ENCODE measurements at regions not wholly inside any gene's neighbourhood (a gene's known extent, or its start where the extent isn't known, plus 50 kb on each side); places are given as distances from the start of the nearest gene placed in this dataset.
A peak's percentile ranks its signal among the peaks of the same experiment; 100 is the strongest.
"Not testable (repeated sequence)": the region's sequence is repeated elsewhere in the genome, so short reads cannot be mapped to it uniquely, and the experiment has no call there.

DNA sequence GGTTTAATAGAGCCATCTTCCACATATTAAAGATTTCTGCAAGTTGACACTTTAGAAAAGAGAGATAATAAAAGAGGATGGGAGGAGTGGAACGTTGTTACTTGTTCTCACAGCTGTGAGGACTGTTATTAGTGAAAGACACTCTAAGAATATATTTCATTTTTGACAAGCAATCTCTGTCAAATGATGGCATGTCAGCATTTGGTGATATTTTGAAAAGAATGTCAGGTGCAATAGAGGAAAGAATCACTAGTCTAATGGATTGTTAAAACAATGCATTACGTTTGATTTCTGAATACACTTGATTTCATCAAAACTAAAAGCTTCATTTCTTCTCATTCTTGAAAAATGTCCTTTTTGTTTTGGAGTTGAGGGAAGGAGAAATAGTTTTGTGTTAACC, 853.4 kb downstream of the PLA2G4A start:
- no peak for DNase-seq (ENCODE audit: extremely low read depth, low read depth)

- DNase-seq (ENCODE audit: extremely low read depth, low read depth): no peak
Observed at GRCh38 chr1:187685333-187685732, 856.6 kb downstream of the PLA2G4A start.

GRCh38 chr1:187689129-187689528, 860.4 kb downstream of the PLA2G4A start:
- no peak for DNase-seq (ENCODE audit: extremely low read depth, low read depth)

GRCh38 chr1:187691439-187691838, 862.7 kb downstream of the PLA2G4A start:
- peak; percentile 32 for DNase-seq (ENCODE audit: extremely low read depth, low read depth)

GRCh38 chr1:187692799-187693198, 864.0 kb downstream of the PLA2G4A start:
- DNase-seq (ENCODE audit: extremely low read depth, low read depth): no peak

DNA sequence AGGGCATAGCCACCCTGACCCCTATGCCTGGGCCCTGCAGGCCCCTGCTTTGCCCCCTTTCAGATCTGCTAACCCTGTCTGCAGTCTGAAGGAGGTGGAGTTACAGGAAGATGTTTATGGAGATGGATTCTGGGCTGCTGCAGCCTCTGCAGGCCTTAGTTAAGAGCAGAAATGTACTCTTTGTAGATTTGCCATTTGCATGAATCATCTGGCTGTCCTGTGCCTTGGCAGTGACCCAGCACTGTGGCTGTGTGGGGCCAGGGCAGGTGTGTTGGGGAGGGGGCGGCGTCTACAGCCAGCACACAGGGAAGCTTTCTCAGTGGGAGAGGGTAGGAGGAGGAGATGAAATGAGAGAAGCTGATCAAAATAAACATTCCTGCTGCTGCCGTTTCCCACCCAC, 867.3 kb downstream of the PLA2G4A start:
- DNase-seq (ENCODE audit: extremely low read depth, low read depth): no peak

DNA sequence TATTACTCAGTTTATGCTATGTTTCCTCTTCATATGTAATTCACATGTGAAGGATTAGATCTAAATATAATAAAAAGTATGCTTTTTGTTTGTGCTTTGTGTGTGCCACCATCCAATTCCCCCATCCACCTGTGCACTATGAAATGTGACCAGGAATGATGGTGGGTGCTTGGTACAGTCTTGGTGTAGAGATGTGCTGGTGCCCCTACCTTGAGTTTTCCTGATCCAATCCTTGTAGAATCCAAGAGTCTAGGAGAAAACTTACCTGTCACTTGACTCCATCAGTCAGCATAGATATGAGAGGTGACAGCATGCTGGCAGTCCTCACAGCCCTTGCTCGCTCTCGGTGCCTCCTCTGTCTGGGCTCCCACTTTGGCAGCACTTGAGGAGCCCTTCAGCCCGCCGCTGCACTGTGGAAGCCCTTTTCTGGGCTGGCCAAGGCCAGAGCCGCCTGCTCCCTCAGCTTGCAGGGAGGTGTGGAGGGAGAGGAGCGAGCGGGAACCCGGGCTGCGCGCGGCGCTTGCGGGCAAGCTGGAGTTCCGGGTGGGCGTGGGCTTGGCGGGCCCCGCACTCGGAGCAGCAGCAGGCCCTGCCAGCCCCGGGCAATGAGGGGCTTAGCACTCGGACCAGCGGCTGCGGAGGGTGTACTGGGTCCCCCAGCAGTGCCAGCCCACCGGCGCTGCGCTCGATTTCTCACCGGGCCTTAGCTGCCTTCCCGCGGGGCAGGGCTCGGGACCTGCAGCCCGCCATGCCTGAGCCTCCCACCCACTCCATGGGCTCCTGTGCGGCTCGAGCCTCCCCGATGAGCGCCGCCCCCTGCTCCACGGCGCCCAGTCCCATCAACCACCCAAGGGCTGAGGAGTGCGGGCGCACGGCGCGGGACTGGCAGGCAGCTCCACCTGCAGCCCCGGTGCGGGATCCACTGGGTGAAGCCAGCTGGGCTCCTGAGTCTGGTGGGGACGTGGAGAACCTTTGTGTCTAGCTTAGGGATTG, 874.7 kb downstream of the PLA2G4A start:
- DNase-seq (ENCODE audit: extremely low read depth, low read depth): not testable (repeated sequence)

GRCh38 chr1:187714470-187714869, 885.7 kb downstream of the PLA2G4A start:
- no peak for DNase-seq (ENCODE audit: extremely low read depth, low read depth)

DNA sequence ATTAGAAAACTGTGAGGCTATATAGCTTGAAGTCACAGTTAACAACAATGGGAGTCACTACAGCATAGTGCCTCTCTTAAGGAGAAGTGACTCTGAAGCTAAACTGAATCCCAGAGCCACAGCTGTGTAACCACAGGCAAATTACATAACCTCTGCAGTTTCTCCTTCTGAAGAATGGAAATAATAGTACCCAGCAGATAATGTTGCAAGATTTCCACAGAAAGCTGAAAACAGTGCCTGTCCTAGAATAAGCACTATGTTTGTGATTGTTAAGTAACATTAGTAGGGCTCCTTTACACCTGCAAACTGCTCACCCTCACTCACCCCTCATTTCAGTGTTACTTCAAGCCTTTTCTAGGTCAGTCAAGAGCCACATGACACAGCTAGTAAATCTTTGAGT, 886.7 kb downstream of the PLA2G4A start:
- DNase-seq (ENCODE audit: extremely low read depth, low read depth): no peak

DNA sequence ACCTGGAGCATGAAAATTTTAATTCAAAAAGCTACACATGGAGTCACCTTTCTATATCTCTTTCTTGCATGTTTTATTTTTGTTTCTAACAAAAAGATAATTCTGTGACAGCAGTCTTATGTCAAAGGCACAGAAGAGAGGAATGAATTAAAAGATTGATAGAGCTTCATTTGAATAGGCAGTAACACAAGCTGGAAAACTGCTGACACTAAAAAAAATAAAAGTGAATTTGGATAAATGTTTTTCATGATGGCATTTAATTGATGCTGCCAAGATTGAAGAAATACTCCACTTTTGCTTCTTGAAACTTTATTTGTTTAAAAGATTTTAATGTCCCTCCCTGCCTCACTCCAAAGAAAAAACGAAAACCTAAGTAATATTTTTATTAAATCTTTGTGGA, 887.4 kb downstream of the PLA2G4A start:
- no peak for DNase-seq (ENCODE audit: extremely low read depth, low read depth)

DNA sequence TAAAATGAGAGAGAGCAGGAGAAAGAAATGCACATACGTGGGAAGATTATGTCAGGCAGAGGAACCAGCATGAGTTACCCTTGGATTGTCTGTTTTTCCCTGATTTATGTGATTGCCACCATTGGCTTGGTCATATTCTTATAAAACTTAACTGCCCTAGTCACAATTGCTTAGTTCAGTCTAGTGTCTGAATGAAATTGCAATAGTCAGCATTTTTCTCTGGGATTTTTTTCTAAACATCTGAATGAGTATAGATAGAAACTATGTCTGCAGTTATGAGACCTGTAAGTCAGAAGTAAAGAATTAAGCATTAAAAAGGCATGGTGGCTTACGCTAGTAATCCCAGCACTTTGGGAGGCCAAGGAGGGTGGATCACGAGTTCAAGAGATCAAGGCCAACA, 889.8 kb downstream of the PLA2G4A start:
- no peak for DNase-seq (ENCODE audit: extremely low read depth, low read depth)

GRCh38 chr1:187721216-187721615, 892.5 kb downstream of the PLA2G4A start:
- no peak for DNase-seq (ENCODE audit: extremely low read depth, low read depth)

DNA sequence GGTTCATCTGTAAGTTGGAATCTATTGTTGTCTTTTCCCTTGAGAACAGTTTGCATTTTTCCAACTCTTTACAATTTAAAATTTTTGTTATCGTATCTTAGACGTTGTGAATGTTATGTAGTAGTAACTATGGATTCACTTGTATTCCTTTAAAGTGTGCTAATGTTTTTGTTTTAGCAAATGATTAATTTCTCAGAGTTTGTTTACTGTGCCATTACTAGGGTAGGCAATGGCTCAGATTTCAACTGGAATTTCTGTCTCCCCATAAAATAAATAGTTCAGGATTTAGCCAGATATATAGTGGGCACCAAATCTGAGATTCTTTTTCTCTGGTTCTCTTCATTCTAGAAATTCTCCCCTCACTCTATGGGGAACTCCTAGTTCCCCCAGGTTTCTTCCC, 896.5 kb downstream of the PLA2G4A start:
- DNase-seq (ENCODE audit: extremely low read depth, low read depth): no peak

DNA sequence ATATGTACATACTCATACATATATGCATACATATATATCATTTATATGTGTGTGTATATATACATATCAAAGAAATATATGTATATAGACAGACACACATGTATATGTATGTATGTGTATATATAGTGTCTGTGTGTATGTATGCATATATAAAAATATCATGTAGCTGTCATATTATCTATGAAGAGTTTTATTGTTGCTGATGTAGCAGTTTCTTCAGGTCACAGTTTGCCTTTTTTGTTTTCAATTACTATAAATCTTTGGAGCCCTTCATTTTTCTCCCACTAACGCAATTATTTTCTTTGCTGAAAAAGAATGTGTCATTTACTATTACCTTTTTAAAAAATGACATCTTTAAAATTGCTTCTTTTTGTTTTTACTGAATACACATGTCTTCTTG, 904.5 kb downstream of the PLA2G4A start:
- DNase-seq (ENCODE audit: extremely low read depth, low read depth): no peak

GRCh38 chr1:187734427-187734826, 905.7 kb downstream of the PLA2G4A start:
- DNase-seq (ENCODE audit: extremely low read depth, low read depth): no peak

- DNase-seq (ENCODE audit: extremely low read depth, low read depth): no peak
Observed at GRCh38 chr1:187744665-187745064, 915.9 kb downstream of the PLA2G4A start.

DNA sequence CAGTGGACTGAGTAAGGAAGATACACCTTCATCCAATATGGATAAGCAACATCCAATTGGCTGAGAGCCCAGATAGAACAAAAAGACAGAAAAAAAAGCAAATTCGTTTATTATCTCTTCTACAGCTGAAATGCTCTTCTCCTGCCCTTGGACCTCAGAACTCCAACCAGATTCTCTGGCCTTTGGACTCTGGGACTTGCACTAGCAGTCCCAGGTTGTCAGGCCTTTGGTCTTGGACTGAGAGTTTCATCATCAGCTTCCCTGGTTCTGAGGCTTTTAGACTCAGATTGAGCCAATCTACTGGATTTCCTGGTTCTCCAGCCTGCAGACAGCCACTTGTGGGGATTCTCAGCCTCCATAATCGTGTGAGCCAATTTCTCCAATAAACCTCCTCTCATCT, 926.8 kb downstream of the PLA2G4A start:
- no peak for DNase-seq (ENCODE audit: extremely low read depth, low read depth)

DNA sequence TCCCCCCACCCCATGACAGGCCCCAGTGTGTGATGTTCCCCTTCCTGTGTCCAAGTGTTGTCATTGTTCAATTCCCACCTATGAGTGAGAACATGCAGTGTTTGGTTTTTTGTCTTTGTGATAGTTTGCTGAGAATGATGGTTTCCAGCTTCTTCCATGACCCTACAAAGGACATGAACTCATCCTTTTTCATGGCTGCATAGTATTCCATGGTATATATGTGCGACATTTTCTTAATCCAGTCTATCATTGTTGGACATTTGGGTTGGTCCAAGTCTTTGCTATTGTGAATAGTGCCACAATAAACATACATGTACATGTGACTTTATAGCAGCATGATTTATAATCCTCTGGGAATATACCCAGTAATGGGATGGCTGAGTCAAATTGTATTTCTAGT, 927.9 kb downstream of the PLA2G4A start:
- DNase-seq (ENCODE audit: extremely low read depth, low read depth): not testable (repeated sequence)

GRCh38 chr1:187759825-187760333, 931.1 kb downstream of the PLA2G4A start:
- no peak for DNase-seq (ENCODE audit: extremely low read depth, low read depth)

GRCh38 chr1:187762118-187762517, 933.4 kb downstream of the PLA2G4A start:
- no peak for DNase-seq (ENCODE audit: extremely low read depth, low read depth)

DNA sequence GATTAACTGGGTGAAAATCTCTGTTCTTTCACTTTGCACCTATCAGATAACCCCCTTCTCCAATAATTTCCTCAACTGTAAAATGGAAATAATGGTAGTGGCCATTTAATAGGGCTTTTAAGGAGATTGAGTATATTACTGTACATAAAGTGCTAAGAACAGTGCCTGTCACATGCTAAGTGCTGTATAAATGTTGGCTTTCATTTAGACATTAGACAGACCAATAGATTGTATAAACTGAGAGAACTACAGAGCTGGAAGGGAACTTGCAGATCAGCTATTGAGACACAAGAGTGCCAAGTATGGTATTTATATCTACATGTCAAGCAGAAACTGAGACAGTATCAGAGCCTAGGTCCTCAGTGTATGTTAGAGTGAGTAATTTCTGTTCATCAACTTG, 934.7 kb downstream of the PLA2G4A start:
- DNase-seq (ENCODE audit: extremely low read depth, low read depth): no peak

- DNase-seq (ENCODE audit: extremely low read depth, low read depth): no peak
Observed at GRCh38 chr1:187763976-187764375, 935.2 kb downstream of the PLA2G4A start.
